SK-N-SH (cell line): ENCODE measurements at regions not wholly inside any gene's neighbourhood (a gene's known extent, or its start where the extent isn't known, plus 50 kb on each side); places are given as distances from the start of the nearest gene placed in this dataset.

ENCODE experiments used
- CTCF ChIA-PET: fragments of 300-600, 350-600 bp; formaldehyde crosslinking; extraction: SDS; loops from one replicate; lab custom pipeline; 2021; lab: Yijun Ruan, JAX
- POLR2A ChIA-PET: fragments of 350-600 bp; sonication (Branson Sonifier 250); formaldehyde crosslinking; extraction: SDS; loops from one replicate; lab custom pipeline; 2020; ENCODE audit warnings: antibody characterized with exemption, inconsistent platforms; lab: Yijun Ruan, JAX
- DNase-seq: peaks from one replicate; pipeline ENCODE4 v3.0.0; 2012
- H2AFZ ChIP-seq: fragments of 200-600 bp; sonication (generic); 2 replicates; pipeline ENCODE4 v1.8.1; 2016; ENCODE audit warnings: antibody characterized with exemption, mild to moderate bottlenecking, low read depth
- H3F3A ChIP-seq: fragments of 200-600 bp; sonication (generic); replicated peaks from 2 replicates; pipeline ENCODE3; 2016; ENCODE audit warnings: antibody characterized with exemption, mild to moderate bottlenecking; ENCODE audit not compliant: insufficient read depth
- H3K27ac ChIP-seq, 2 experiments: fragments of 200-500 bp in 1 of 2; fragments of 200-600 bp in 1 of 2; sonication (Bioruptor generic) in 1 of 2; sonication (generic), shearing (Covaris generic) in 1 of 2; 2 replicates each; pipeline versions ENCODE4 v1.5.1 to v1.6.1; 2014 to 2016; ENCODE audit warnings: low read depth in 2 of 2, inconsistent platforms in 1 of 2, low read length in 1 of 2, mild to moderate bottlenecking in 1 of 2, mixed read lengths in 1 of 2
- H3K27me3 ChIP-seq: fragments of 200-600 bp; sonication (generic), shearing (Covaris generic); 2 replicates; pipeline ENCODE4 v1.6.1; 2016; ENCODE audit warnings: mixed run types; ENCODE audit not compliant: insufficient read depth
- H3K36me3 ChIP-seq, 2 experiments: fragments of 200-500 bp in 1 of 2; fragments of 200-600 bp in 1 of 2; sonication (Bioruptor generic) in 1 of 2; sonication (generic) in 1 of 2; replicated peaks in 1 of 2; 2 replicates each; pipeline versions ENCODE3 to v1.5.1; 2014 to 2016; ENCODE audit warnings: low read length in 1 of 2, mild to moderate bottlenecking in 1 of 2; ENCODE audit not compliant: insufficient read depth in 2 of 2, control insufficient read depth in 1 of 2
- H3K4me1 ChIP-seq, 2 experiments: fragments of 200-500 bp in 1 of 2; fragments of 200-600 bp in 1 of 2; sonication (Bioruptor generic) in 1 of 2; sonication (generic), shearing (Covaris generic) in 1 of 2; 2 replicates each; pipeline versions ENCODE4 v1.5.1 to v1.6.1; 2014 to 2016; ENCODE audit warnings: low read depth in 1 of 2, low read length in 1 of 2, mixed run types in 1 of 2; ENCODE audit not compliant: insufficient read depth in 2 of 2, control insufficient read depth in 1 of 2
- H3K4me2 ChIP-seq: fragments of 200-600 bp; sonication (generic), shearing (Covaris generic); 2 replicates; pipeline ENCODE4 v1.6.1; 2017; ENCODE audit warnings: mixed run types
- H3K4me3 ChIP-seq, 2 experiments: fragments of 200-500 bp in 1 of 2; fragments of 200-600 bp in 1 of 2; sonication (Bioruptor generic) in 1 of 2; sonication (generic), shearing (Covaris generic) in 1 of 2; 2 replicates each; pipeline versions ENCODE4 v1.5.1 to v1.8.1; 2014 to 2016; ENCODE audit warnings: low read depth in 2 of 2, inconsistent platforms in 1 of 2, low read length in 1 of 2, mild to moderate bottlenecking in 1 of 2, mixed read lengths in 1 of 2, moderate library complexity in 1 of 2
- H3K79me2 ChIP-seq: fragments of 200-600 bp; sonication (generic); 2 replicates; pipeline ENCODE4 v1.8.1; 2017; ENCODE audit warnings: mild to moderate bottlenecking; ENCODE audit not compliant: insufficient read depth
- H3K9ac ChIP-seq: fragments of 200-600 bp; sonication (generic); 2 replicates; pipeline ENCODE4 v1.6.1; 2017; ENCODE audit warnings: mixed run types
- H3K9me2 ChIP-seq: fragments of 200-600 bp; sonication (generic); 2 replicates; pipeline ENCODE4 v1.6.1; 2017; ENCODE audit warnings: mixed run types
- H3K9me3 ChIP-seq: fragments of 200-600 bp; sonication (generic); 2 replicates; pipeline ENCODE4 v1.6.1; 2017; ENCODE audit warnings: mixed run types, mild to moderate bottlenecking, moderate library complexity
- H4K20me1 ChIP-seq: fragments of 200-600 bp; sonication (generic); 2 replicates; pipeline ENCODE4 v1.6.1; 2017; ENCODE audit warnings: mild to moderate bottlenecking, mixed run types; ENCODE audit not compliant: insufficient read depth
- CTCF ChIP-seq: fragments of 200-600 bp; sonication (generic); IDR thresholded peaks from 2 replicates; pipeline ENCODE4 v1.6.1; 2017; ENCODE audit warnings: antibody characterized with exemption, mild to moderate bottlenecking, moderate library complexity
- FOSL2 ChIP-seq: IDR thresholded peaks from 2 replicates; pipeline ENCODE4 v1.4.0; 2012; ENCODE audit warnings: low read depth, mild to moderate bottlenecking, moderate library complexity, borderline replicate concordance
- FOXJ3 ChIP-seq: sonication (generic); formaldehyde crosslinking; IDR thresholded peaks from 2 replicates; pipeline ENCODE4 v1.5.1; 2020; ENCODE audit warnings: mild to moderate bottlenecking, missing genetic modification reagents
- GABPA ChIP-seq: IDR thresholded peaks from 2 replicates; pipeline ENCODE4 v1.4.0; 2012; ENCODE audit warnings: low read depth, mild to moderate bottlenecking
- GATA2 ChIP-seq: sonication (generic); formaldehyde crosslinking; IDR thresholded peaks from 2 replicates; pipeline ENCODE4 v1.5.0; 2020; ENCODE audit warnings: mild to moderate bottlenecking, missing genetic modification reagents
- MAX ChIP-seq: IDR thresholded peaks from 2 replicates; pipeline ENCODE4 v1.4.0; 2012; ENCODE audit warnings: low read depth
- MEF2A ChIP-seq: IDR thresholded peaks from 2 replicates; pipeline ENCODE4 v1.4.0; 2012; ENCODE audit warnings: low read depth, borderline replicate concordance
- MXI1 ChIP-seq: IDR thresholded peaks from 2 replicates; pipeline ENCODE4 v1.6.1; 2012; ENCODE audit warnings: mild to moderate bottlenecking, low read depth, low read length, improper control_type of control experiment
- NFIC ChIP-seq: IDR thresholded peaks from 2 replicates; pipeline ENCODE4 v1.4.0; 2012; ENCODE audit warnings: borderline replicate concordance
- NRF1 ChIP-seq: IDR thresholded peaks from 2 replicates; pipeline ENCODE4 v1.6.1; 2012; ENCODE audit warnings: low read depth, mild to moderate bottlenecking, low read length
- POLR2AphosphoS5 ChIP-seq: IDR thresholded peaks from 2 replicates; pipeline ENCODE4 v1.6.1; 2012; ENCODE audit warnings: low read depth, low read length
- RCOR1 ChIP-seq: fragments of 150-350 bp; IDR thresholded peaks from 2 replicates; pipeline ENCODE4 v1.6.1; 2017; ENCODE audit warnings: antibody characterized with exemption, low read length
- RXRA ChIP-seq: IDR thresholded peaks from 2 replicates; pipeline ENCODE4 v1.4.0; 2012; ENCODE audit warnings: low read depth, mild to moderate bottlenecking, borderline replicate concordance
- SMC3 ChIP-seq: IDR thresholded peaks from 2 replicates; pipeline ENCODE4 v1.6.1; 2012; ENCODE audit warnings: low read depth, low read length, improper control_type of control experiment
- USF1 ChIP-seq: IDR thresholded peaks from 2 replicates; pipeline ENCODE4 v1.4.0; 2012; ENCODE audit warnings: low read depth, borderline replicate concordance
- USF2 ChIP-seq: fragments of 150-350 bp; IDR thresholded peaks from 2 replicates; pipeline ENCODE4 v1.6.1; 2017; ENCODE audit warnings: antibody characterized with exemption, low read length, low read depth, borderline replicate concordance
- YY1 ChIP-seq: IDR thresholded peaks from 2 replicates; pipeline ENCODE4 v1.4.0; 2012; ENCODE audit warnings: low read depth, mild to moderate bottlenecking
- WGBS: methylation state at CpG from one replicate; pipeline ENCODE4 v1.1.6; 2017; ENCODE audit warnings: low lambda C conversion rate; 5-methylcytosine and 5-hydroxymethylcytosine counted together

GRCh38 chr3:115228266-115228665 lies 81.2 kb upstream of the ZBTB20 start:
- no peaks in the 10 kb centered on the region for H3K27me3 ChIP-seq
- TF ChIP-seq NRF1 (no peak), FOSL2 (no peak)
- TF ChIP-seq, all 33 proteins: peak for 0
- ChIA-PET CTCF (interaction anchor here (1.6 to 2.4 kb wide), 2 partner anchors 11 to 555 kb away, joined by 6 to 10 read pairs; no protein-coding TSS in a partner anchor), POLR2A (no interaction called here)
- Histone ChIP-seq H3F3A (peaks cover 13% of the 10 kb centered on the region), H3K4me3 (no peak overlapping the region), H3K79me2 (no peaks in the 10 kb centered on the region), H4K20me1 (no peaks in the 10 kb centered on the region), H3K9ac (no peak overlapping the region), H3K4me1 (peaks cover 0 to 9% of the 10 kb centered on the region in 2 experiments; a peak in 1 of 4 replicates), H3K27ac (peak overlapping the region in 1 of 2 experiments; percentile 77; a peak in 1 of 4 replicates), H3K36me3 (no peaks in the 10 kb centered on the region), H3K9me3 (no peaks in the 10 kb centered on the region), H2AFZ (0 out of 2 replicates have a peak overlapping the region, but pooled peaks have one; percentile 60), H3K9me2 (no peaks in the 10 kb centered on the region), H3K4me2 (no peak overlapping the region)
- 88% methylated on average over 6 of the region's 6 CpGs for WGBS
- DNase-seq = no peak

DNA sequence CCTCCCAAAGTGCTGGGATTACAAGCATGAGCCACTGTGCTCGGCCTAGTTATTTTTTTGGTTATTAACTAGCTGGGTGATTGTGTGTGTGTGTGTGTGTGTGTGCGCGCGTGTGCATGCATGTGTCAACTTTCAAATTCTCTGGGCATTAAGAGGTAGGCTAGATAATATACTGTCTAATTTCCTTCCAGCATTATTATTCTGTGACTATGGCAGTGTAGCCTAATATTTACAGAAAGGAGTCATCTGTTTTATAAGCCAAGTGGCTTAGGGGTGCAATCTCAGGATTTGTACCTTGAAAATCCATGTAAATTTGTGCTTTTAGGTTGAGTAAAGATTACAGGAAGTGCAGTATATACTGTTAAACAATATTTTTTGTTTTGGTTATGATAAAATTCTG lies 85.1 kb upstream of the ZBTB20 start:
- no peaks in the 10 kb centered on the region for H3K36me3 ChIP-seq
- WGBS = 92% methylated on average over 4 of the region's 4 CpGs
- peak overlapping the region in 1 of 2 experiments; percentile 44; a peak in 2 of 4 replicates for H3K27ac ChIP-seq
- H3K4me1 ChIP-seq = peaks cover 0 to 6% of the 10 kb centered on the region in 2 experiments; a peak in 1 of 4 replicates
- H3F3A ChIP-seq = peaks cover 7% of the 10 kb centered on the region
- H3K27me3 ChIP-seq = no peaks in the 10 kb centered on the region
- no peaks in the 10 kb centered on the region for H3K9me3 ChIP-seq
- no peak overlapping the region for H3K4me2 ChIP-seq
- ChIA-PET CTCF (no interaction called here), POLR2A (no interaction called here)
- H2AFZ ChIP-seq = peak overlapping the region; percentile 69; the same call in 1 of the 2 replicates
- H3K79me2 ChIP-seq = no peaks in the 10 kb centered on the region
- no peaks in the 10 kb centered on the region for H3K9me2 ChIP-seq
- no peak for DNase-seq
- no peak overlapping the region for H3K4me3 ChIP-seq
- no peak overlapping the region for H3K9ac ChIP-seq
- H4K20me1 ChIP-seq = no peaks in the 10 kb centered on the region
- TF ChIP-seq POLR2AphosphoS5 (no peak), GATA2 (CRISPR knock-in tag) (no peak), MAX (no peak), RCOR1 (no peak), NFIC (no peak), RXRA (no peak), SMC3 (no peak), GABPA (no peak), MEF2A (no peak), YY1 (no peak), USF1 (no peak), USF2 (no peak), NRF1 (no peak), CTCF (no peak), MXI1 (no peak), FOXJ3 (CRISPR knock-in tag) (no peak)
